HG03521 (cell line): ENCODE measurements at regions not wholly inside any gene's neighbourhood (a gene's known extent, or its start where the extent isn't known, plus 50 kb on each side); places are given as distances from the start of the nearest gene placed in this dataset.

ENCODE experiments used
- ATAC-seq: cut with Tn5 transposase; IDR thresholded peaks from one replicate; pipeline ENCODE4 v1.9.1; 2021; ENCODE audit warnings: mild to moderate bottlenecking, moderate library complexity; ENCODE audit not compliant: unreplicated experiment

DNA sequence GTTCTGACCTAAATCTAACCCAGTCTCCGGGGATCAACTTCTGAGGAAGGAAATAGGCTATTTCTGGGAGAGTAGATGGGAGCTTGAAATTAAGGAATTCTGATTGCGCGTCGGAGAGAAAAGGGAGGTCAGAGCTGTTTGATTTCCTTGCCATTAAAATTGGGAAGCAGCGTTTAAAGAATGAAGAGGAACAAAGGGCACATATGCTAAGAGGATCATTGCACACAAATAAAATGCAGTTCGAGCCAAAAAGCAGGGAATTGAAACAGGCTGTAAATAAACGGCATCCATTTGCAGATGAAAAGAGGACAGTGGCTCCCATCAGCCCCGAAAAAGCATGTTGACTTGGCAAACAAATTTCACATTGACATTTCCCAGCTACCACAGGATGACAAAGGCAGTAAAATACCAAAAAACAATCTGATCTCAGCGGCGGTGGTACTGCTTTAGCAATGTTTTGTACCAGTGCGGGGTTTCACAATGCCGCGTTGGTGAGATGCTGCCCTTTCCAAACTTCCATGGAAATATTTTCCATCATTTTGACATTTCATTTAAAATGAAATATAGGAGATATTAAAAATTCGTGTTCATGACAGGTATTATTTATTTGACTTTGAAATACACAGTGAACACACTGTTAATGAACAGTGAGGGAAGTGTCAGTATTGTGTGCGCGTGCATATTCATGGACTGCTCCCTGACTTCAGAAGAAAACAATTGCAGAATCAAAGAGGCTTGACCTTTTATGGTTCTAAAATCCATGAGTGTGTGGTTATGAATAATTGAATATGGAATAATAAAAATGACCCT is 108.8 kb downstream of the SQOR start:
- no peak for ATAC-seq

DNA sequence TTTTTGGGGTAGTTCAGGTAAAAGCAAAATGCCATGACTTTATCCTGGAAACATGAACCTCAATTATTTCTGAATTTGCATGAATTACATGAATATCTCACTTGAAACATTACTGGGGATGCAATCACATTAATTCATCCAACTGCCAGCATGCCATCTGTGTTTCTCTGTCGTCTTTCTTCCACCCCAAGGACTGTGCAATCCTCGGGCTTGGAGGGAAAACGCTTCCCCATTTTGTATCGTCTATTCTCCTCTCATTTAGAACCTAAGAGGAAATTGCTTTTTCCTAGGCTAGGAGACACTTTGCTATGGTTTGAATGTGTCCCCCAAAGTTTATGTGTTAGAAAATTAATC is 109.4 kb downstream of the SQOR start:
- no peak for ATAC-seq

DNA sequence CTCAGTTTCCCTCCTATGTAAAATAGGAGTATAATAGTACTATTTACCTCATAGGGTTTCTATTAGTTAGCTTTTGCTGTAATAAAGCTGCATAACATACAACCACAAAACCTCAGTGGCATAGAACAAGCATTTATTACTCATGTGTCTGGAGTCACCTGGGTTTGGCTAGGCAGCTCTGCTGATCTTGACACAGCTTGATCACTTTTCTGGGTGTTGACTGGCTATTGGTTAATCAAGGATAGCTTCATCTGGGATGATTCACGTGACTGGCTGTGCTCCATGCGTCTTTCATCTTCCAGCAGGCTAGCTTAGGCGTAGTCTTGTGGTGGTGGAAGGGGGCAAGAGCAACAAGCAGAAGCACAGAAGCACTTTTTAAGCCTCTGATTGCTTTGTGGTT is 112.6 kb downstream of the SQOR start:
- ATAC-seq = no peak

DNA sequence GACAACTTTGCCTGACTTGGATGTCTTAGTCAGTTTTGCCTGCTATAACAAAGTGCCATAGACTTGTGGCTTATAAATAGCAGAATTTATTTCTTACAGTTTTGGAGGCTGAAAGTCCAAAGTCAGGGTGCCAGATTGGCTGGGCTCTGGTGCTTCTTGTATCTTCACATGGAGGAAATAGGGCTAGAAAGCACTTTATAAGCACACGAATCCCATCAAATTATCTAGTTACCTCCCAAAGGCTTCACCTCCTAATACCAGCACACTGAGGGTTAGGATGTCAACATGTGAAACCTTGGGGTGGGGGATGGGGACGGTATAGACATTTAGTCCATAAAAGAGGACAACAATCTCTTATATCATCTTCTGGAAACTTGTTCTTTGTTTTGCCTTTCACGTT is 116.8 kb downstream of the SQOR start:
- ATAC-seq = no peak

DNA sequence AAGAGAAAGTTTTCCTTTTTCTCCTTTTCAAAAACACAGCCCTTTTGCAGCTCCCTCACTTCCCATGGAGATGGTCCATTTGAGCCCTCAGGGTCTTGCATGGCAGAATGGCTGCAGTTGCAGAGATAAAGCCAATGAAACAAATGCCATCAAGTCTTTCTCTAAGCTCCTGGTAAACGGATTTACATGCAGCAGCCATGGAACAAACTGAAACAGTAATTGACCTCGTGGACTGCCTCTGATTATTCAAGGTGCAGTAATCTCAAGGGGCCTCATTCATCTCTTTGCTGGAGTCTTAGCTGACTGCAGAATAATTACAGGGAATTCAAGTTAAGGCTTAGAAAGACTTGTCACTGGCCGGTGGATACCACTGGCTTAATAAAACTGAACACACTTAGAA is 125.1 kb downstream of the SQOR start:
- no peak for ATAC-seq

DNA sequence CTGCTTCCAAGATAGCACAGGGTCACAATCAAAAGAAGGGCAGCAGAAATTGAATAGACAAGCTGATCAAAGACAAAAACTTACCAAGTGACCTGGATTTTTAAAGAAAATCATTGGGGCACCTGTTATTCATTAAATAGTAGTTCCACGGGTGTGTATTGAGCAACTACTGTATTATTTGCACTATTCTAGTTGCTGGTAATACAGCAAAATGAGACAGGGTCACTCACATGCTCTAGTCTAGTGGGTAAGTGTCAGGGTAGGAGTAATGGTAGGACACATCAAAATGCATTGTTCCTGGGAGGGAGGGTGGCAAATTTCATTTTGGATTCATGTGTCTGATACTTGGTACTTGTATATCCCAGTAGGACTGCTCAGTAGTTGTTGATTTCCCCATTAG is 127.9 kb downstream of the SQOR start:
- ATAC-seq = no peak

DNA sequence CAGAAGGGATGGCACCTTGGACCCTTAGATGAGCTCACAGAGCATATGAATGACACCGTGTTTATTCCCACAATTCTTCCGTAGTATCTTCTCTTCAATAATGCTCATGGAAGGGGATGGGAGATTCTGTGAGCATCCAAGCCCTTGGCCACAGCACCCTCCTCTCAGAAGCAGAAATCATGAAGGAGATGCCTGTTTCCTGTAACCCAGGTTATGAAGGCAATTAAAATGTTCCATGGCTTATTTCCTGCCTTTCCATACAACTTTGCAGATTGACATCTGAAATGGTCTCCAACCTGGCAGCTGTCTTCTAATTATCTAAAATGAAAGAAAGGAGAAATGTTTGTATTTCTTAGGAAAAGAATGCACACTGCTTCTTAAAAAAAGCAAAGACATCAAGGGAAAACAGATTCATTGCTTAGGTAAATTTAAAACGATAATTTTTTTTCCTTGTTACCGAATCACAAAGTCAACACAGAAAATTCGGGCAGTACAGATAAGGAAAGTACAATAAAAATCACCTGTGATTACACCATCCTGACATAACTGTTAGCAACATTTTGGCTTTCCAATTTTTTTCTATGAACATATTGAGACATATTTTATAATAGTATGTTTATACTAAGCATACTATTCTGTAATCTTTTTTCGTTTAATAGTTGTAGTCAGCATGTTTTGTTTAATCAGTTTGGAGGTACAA is 128.5 kb downstream of the SQOR start:
- ATAC-seq = no peak

DNA sequence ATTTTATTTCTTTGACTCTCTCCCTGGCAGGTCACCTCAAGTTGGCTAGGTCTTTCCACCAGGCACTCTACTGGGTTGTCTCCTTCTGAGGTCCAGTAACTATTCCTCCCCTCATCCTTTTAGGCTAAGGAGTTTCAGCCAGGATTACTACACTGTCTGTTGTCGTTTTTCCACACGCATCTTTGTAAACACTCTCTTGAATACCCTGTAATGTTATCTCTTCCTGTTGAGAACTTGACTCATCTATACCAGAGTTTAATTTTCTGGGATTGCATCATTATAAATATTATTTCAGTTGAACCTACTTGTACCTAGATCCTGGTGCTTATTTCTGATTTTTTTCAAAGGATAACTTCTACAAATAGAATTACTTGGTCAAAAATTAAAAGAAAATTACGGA is 138.3 kb downstream of the SQOR start:
- ATAC-seq = no peak

DNA sequence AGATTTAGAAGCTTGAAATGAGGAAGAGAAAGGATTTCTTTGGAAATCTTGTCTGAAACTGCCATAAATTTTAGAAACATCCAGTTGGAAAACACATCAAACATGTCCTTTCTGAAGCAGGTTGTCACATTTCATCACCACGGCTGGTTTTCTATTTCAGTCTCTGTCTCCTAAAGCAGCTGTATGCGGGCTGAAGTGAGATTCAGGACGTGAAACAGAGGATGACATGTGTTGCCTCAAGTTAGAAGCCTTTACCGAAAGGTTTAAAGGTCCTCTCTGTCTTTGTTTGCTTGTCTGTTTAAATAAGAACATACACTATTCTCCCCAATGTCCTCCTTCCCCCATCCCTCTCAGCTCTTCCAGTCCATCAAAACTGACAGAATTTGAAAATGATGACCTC is 141.9 kb downstream of the SQOR start:
- ATAC-seq = no peak

DNA sequence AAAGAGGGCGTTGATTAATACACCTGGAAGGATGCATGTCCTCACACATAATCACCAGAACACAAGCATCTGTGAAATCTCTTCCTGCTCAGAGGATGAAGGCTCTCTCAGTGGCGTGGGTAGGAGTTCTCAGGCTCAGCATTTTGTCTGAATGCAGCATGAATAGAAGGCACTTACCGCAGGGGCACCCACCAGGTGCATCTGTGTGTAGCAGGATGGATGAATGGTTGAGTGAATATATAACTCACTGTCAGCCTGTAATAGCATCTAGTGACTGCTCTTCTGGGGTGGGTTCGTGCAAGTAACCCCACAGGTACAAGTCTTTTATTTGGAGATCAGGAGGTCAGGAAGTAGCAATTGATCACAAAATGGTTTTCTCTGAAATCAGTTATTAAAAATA is 143.0 kb downstream of the SQOR start:
- no peak for ATAC-seq

DNA sequence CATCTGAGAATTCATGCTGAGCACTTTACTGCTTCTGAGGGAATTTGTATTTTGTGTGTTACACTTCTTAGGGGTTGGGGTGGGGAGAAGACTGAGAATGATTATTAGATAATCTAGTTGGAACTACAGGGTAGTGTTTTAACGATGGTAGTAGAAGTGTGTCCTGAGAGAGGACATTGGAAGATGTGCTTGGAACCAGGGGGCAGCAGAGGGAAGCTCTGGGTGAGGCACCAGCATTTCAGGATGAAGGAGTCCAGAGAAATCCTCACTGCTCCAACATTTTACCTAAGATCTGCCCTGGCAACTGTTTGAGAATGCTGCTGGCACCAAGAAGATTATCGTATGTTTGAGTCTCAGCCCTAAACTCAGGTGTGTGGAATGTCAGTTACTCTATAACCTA is 145.5 kb downstream of the SQOR start:
- no peak for ATAC-seq

DNA sequence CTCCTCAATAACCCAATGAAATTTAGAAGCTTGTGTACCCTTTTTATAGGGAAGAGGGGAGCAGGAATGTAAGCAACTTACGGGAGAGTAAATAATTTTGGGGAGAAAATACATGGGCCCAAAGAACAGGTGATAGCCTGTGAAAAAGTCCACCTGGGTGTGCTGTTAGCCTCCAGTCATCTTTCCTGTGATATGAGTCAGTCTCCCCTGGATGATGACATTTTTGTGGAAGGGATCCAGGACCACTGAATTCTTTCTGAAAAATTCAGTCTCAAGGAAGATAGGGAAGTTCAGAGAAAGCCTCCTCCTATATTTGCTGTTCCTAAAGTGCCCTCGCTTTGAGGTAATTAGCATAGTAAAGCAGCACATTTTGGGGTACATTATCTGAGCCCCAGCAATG is 149.8 kb downstream of the SQOR start:
- no peak for ATAC-seq

DNA sequence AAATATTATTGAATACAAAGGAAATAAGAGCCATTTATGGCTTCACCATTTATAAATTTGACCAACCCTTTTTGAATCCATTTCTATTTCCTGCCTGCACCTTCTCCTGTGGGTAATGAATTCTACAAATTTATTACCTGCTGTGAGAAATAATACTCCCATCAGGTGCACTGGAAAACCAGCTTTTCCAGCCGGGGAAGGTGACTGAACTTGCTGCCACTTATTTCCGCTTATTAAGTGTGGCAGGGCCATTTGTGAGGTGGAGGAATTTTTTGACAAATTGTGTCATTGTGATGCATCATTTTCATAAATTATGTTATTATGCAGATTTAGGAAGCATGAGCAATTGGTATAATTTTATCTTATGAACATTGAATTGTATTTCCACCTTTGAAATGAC is 151.1 kb downstream of the SQOR start:
- no peak for ATAC-seq

DNA sequence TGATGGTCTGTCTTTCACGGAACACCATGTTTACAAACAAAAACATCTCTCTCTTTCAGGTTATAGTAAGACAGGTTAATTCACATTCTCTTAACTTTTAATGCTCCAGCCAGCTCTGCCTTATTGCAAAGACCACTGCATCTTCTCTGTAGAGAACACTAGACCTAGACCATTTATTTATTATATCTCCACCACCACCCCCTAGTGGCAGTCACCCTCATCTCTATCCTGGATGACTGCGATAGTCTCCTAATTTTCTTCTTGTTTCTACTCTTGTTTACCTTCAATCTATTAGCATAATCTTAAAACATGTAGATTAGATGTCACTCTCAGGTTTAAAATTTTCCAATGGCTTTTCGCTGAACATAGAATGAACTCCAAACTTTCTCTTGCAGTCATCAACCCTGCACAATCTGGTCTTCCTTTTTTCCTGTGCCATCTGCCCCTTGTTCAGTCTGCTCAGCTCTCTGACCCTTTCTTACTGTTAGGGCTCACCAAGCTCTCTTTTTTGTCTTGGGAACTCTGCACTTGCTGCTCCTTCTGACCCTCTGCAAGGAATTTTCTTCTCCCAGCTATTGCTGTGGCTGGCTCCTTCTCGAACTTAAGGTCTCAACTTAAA is 155.6 kb downstream of the SQOR start:
- no peak for ATAC-seq

DNA sequence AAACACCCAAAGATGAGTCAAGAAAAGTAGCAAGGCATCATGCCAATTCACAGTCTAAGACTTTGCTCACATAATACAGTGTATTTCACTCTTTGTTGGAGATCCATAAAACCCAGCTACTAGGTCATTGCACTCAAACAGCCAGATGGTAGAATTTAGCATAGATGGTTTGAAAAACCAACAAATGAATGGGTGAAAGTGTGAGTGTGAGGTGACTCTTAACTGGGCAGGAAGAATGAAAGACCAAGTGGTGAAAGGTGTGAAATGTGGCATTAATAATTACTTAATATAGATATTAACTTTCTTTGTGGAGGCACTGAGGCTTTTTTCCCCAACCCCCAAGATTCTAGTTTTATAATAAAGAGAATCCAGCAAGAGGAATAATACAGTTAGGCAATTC is 159.5 kb downstream of the SQOR start:
- ATAC-seq = no peak

DNA sequence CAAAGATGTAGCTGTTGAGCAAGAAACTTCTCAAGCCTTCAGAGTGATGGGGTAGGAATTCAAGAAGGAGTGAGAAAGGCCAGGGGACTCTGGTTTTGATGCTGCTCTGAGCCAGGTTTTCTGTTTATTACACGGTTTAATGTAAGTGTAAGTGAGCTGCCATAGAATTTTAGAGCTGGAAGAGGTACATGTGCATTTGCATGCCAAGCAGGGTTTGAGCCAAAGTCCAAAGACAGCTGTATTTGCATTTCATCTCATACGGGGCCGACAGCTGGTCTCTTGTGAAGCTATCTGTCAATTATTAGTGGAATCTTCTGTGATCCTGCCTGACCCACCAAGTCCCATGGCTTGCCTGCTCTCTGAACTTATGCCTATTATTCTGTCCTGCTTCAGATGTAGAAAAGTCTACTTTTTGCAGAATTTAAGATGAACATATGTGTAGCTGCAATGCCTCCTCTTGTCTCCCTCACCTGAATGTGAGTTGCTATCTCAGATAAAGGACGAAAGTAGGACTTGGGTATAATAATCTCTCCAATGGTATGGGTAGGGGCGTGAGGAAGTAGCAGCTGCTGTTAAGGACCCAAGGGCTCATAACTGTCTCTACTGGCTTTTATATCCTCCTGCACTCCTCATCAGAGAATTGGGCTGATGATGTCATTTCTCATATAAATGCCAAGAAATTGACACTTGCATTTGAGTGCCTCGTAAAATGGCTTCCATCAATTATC is 160.0 kb downstream of the SQOR start:
- ATAC-seq = no peak

DNA sequence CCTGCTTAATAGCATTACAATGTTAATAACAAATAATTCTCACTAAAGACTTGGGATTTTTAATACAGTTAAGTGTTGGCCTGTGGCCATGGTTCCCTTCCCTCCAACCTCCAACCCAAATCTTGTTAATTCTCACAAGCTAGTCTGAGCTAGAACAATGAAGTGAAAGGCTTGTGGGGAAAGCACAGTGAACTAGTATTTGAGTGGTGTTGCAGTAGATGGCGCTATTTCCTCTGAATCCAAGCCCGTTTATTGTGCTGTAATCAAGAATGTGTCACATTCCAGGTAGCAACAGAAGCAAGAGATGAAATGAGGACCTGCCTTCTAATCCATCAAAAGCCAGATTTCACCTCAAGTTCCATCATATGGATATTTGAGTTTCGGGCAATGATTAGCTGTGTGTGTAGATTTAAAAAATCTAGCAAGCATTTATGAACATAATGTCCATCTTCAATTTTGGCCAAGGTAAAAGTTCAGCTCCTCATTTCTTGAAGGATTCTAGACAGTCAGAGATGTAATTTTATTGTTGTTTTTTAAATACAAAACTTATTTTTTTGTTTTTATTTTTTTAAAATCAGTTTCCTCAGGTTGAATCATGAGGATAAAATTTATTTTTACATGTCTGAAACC is 160.7 kb downstream of the SQOR start:
- ATAC-seq = no peak

DNA sequence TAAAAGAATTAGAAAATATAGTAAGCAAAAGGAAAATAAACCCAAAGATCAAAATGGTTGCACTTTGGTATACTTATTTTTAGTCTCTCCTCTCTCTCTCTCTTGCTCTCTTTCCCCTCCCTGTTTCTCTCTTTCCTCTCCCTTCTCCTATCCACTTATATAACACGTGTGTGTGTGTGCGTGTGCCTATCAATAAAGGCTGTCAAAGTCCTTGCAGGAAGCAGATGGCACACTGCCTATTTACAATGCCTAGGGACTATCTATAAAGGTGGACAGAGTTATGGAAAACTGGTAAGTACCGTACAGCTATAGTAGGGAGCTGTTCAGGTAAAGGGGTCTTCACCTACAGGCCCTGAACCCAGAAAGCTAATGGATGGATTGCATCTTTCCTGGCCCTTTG is 161.6 kb downstream of the SQOR start:
- no peak for ATAC-seq

DNA sequence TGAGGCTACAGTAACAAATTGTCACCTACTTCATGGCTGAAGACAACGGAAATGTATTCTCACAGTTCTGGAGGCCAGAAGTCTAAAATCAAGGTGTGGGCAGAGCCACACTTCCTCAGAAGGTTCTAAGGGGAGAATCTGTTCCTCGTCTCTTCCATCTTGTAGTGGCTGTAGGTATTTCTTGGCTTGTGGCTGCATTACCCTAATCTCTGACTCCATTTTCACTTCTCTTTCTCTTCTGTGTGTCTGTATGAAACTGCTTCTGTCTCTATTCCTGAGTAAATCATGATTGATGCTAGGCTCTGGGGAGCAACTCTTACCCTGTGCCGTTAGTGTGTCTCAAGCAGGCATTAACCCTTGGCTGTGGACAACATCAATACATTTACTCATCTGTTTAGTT is 164.7 kb downstream of the SQOR start:
- no peak for ATAC-seq

DNA sequence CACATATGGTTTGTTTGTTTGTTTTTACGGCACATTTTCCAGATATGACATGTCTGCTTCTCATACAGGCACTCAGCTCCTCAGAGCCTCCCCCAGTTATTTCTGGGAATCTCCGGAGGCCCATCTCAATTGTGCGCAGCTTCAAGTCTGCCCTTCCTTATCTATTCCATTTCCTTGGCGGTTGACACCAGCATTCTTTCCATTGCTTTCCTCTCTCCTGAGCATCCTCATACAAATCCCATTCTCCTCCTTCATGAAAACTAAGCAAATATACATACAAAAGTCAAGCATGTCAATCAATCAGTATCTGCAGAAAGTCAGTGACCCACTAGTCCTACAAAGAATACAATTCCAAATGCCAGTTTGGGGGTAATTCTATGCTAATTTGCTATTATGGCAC is 166.7 kb downstream of the SQOR start:
- ATAC-seq = no peak

DNA sequence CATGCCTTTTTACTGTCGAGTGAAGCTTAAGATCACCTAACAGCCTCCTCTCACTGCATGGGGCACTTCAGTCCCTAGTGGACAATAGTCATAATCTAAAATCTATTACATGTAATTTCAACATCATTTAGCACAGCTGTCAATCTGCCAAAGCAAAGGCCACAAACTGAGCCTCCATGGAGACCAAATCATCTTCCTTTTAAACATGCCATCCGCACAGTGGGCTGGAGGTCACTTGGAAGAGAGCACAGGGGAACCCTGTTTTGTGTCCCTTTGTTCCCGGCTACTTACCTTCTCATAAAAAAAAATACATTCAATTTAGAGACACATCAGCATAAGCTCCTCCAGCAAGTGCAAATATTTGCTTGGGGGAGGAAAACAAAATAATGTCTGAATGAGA is 167.3 kb downstream of the SQOR start:
- no peak for ATAC-seq
